Mucosa of descending colon (tissue), 3 donors: ENCODE measurements at regions not wholly inside any gene's neighbourhood (a gene's known extent, or its start where the extent isn't known, plus 50 kb on each side); places are given as distances from the start of the nearest gene placed in this dataset.
A peak's percentile ranks its signal among the peaks of the same experiment; 100 is the strongest.
"Not testable (repeated sequence)": the region's sequence is repeated elsewhere in the genome, so short reads cannot be mapped to it uniquely, and the experiment has no call there.

Experiments
- ATAC-seq: fragments of 200-7000 bp; cut with Tn5 transposase; one replicate; pipeline ENCODE4 v1.9.1; 2020; ENCODE audit warnings: mild to moderate bottlenecking, moderate library complexity
- DNase-seq, 3 donors: peaks; one replicate each; pipeline ENCODE4 v3.0.0-alpha.2; 2020
- H3K36me3 ChIP-seq: fragments of 200-600 bp; one replicate; pipeline ENCODE4 v1.8.0; 2021; ENCODE audit warnings: low read depth, mild to moderate bottlenecking
- H3K4me1 ChIP-seq: fragments of 200-600 bp; one replicate; pipeline ENCODE4 v1.8.0; 2021; ENCODE audit warnings: low read depth, mild to moderate bottlenecking
- H3K4me3 ChIP-seq: fragments of 200-600 bp; one replicate; pipeline ENCODE4 v1.8.0; 2021; ENCODE audit warnings: mild to moderate bottlenecking
- H3K9me3 ChIP-seq: fragments of 200-600 bp; one replicate; pipeline ENCODE4 v1.8.0; 2021; ENCODE audit warnings: mild to moderate bottlenecking
- intact Hi-C, 2 donors: fragments of 100-400 bp; cut with DNase I in 1 of 2; cut with micrococcal nuclease in 1 of 2; formaldehyde crosslinking; loops; one replicate each; pipeline versions ENCODE4 v1.11.0 to v1.11.1; 2022; cut with DNase I, micrococcal nuclease
- TF ChIP-seq, protein P1 (sequence below): fragments of 200-600 bp; IDR thresholded peaks from one replicate; pipeline ENCODE4 v1.8.0; 2022; ENCODE audit warnings: antibody characterized with exemption, mild to moderate bottlenecking
- donor health status: DM: no; HTN: no; CAD: no; lungs with moderate emphysema.
- donor health status: DM: no; HTN: no; CAD: no.
- donor health status: DM: no; HTN: yes; CAD: no.

DNA sequence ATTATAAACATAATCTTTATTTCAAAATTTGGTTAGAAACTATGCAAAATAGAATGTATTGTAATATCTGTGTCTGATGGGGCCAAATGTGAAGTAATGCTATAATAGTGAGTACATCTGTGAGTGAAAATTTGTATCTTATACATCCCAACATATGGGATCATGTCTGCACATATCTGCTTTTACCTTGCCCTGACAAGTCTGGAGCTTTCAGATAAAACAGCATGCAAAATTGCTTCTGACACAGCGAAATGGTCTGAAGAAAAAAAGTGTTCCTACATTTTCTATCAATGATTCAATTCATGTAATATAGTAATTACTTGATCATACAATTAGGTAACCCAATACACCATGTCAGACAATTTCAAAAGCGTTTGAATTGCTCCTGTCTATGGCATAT lies 58.1 kb upstream of the P3H2 start:
- no peaks in the 10 kb centered on the region for H3K4me1 ChIP-seq
- no peaks in the 10 kb centered on the region for H3K9me3 ChIP-seq
- no peaks in the 10 kb centered on the region for H3K36me3 ChIP-seq
- TF ChIP-seq, protein P1, sequence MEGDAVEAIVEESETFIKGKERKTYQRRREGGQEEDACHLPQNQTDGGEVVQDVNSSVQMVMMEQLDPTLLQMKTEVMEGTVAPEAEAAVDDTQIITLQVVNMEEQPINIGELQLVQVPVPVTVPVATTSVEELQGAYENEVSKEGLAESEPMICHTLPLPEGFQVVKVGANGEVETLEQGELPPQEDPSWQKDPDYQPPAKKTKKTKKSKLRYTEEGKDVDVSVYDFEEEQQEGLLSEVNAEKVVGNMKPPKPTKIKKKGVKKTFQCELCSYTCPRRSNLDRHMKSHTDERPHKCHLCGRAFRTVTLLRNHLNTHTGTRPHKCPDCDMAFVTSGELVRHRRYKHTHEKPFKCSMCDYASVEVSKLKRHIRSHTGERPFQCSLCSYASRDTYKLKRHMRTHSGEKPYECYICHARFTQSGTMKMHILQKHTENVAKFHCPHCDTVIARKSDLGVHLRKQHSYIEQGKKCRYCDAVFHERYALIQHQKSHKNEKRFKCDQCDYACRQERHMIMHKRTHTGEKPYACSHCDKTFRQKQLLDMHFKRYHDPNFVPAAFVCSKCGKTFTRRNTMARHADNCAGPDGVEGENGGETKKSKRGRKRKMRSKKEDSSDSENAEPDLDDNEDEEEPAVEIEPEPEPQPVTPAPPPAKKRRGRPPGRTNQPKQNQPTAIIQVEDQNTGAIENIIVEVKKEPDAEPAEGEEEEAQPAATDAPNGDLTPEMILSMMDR: no peak
- DNase-seq: no peak
- no peak for ATAC-seq
- H3K4me3 ChIP-seq: no peak overlapping the region
- intact Hi-C loops: no loop called here

DNA sequence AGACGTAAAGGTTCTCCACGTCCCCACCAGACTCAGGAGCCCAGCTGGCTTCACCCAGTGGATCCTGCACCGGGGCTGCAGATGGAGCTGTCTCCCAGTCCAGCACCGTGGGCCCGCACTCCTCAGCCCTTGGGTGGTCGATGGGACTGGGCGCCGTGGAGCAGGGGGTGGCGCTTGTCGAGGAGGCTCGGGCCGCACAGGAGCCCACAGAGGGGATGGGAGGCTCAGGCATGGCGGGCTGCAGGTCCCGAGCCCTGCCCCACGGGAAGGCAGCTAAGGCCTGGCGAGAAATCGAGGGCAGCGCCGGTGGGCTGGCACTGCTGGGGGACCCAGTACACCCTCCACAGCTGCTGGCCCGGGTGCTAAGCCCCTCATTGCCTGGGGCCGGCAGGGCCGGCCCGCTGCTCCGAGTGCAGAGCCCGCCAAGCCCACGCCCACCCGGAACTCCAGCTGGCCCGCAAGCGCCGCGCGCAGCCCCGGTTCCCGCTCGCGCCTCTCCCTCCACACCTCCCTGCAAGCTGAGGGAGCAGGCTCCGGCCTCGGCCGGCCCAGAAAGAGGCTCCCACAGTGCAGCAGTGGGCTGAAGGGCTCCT lies 56.3 kb upstream of the P3H2 start:
- DNase-seq, H3K36me3 ChIP-seq, ATAC-seq, H3K4me3 ChIP-seq, H3K9me3 ChIP-seq, H3K4me1 ChIP-seq, intact Hi-C loops: not testable (repeated sequence)

DNA sequence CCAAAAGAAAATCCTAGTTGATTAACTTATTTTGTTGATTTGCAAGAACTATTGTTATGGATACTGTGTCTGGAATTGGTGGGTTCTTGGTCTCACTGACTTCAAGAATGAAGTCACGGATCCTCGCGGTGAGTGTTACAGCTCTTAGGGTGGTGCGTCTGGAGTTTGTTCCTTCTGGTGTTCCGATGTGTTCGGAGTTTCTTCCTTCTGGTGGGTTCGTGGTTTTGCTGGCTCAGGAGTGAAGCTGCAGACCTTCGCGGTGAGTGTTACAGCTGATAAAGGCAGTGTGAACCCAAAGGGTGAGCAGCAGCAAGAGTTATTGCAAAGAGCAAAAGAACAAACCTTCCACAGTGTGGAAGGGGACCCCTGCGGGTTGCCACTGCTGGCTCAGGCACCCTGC lies 55.4 kb upstream of the P3H2 start:
- H3K36me3 ChIP-seq, H3K4me3 ChIP-seq, H3K4me1 ChIP-seq, H3K9me3 ChIP-seq, intact Hi-C loops, DNase-seq, ATAC-seq: not testable (repeated sequence)

DNA sequence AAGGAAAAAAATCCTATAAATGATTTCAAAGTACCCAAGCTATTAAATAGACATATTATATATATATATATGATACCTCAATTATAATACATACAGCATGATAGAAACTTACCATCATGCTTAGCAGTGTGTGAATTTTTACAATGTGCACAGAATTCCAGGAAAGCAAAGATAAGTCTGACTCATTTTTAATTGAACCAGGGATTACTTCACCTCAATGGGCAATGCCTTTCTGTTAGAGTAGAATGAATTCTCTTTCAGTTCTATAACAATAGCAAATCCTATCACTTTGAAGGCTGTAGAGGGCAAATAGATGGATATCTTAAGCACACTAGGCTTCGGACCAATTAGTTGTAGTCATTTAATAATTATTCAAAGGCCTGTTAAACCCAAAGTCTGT lies 54.8 kb upstream of the P3H2 start:
- H3K36me3 ChIP-seq: no peaks in the 10 kb centered on the region
- intact Hi-C loops: no loop called here
- H3K9me3 ChIP-seq: no peaks in the 10 kb centered on the region
- ATAC-seq (peak; percentile 87), DNase-seq (no peak)
- H3K4me1 ChIP-seq: no peaks in the 10 kb centered on the region
- TF ChIP-seq, protein P1: no peak
- H3K4me3 ChIP-seq: no peak overlapping the region

DNA sequence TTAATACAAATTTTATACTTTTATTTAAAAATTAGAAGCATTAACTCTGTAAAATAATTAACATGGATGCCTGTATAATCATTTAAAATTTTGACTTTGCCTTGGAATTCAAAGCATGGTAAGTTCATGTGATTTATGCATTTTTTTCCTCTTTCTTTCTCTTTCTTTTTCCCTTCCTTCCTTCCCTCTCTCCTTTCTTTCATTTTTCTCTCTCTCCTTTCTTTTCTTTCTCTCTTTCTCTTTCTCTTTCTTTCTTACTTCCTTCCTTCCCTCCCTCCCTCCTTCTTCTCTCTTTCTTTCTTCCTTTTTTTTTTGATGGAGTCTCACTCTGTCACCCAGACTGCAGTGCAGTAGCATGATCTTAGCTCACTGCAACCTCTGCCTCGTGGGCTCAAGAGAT lies 53.8 kb upstream of the P3H2 start:
- intact Hi-C loops: no loop called here
- no peaks in the 10 kb centered on the region for H3K36me3 ChIP-seq
- no peaks in the 10 kb centered on the region for H3K9me3 ChIP-seq
- ATAC-seq (no peak), DNase-seq (no peak)
- TF ChIP-seq, protein P1: no peak
- no peak overlapping the region for H3K4me3 ChIP-seq
- H3K4me1 ChIP-seq: no peaks in the 10 kb centered on the region

DNA sequence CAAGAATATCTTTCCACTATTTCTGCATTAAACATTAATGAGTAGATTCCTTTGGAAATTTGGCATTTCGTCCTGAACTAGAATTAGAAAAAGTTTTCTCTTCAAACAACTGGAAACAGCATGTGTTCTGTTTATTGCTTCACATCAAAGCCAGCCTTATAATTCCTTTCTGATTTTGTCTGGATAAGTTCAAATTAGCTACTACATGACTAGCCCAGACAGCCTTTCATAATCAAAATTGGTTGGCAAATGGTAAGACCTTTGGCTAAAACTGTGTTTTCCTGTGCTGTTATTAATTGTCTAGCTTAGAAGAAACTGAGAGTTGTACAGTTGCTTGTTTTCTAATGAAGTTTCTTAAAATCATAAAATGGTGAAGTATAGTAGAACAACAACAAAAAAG lies 52.7 kb upstream of the P3H2 start:
- TF ChIP-seq, protein P1: no peak
- Histone ChIP-seq H3K4me1 (no peaks in the 10 kb centered on the region), H3K36me3 (no peaks in the 10 kb centered on the region), H3K4me3 (no peak overlapping the region), H3K9me3 (no peaks in the 10 kb centered on the region)
- ATAC-seq: no peak
- DNase-seq: no peak
- intact Hi-C loops: no loop called here

DNA sequence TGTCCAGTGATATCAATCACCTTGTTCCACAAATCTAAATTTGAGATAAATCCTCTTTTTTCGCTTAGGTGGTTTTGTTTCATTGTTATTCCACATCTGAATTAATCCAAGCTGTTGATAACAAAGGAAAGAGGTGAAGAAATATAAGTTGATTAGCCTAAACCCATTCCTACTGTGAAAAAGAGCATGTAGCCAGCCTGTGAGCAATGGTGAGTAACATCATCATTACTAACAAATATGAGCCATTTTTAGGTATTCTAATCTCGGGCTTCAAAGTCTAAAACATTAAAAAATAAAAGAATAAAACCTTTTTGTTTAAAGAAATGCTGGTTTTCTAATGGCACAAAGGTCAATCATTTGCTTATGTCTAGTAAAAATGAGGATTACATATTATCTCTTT lies 52.1 kb upstream of the P3H2 start:
- Histone ChIP-seq H3K9me3 (no peaks in the 10 kb centered on the region), H3K36me3 (no peaks in the 10 kb centered on the region), H3K4me1 (no peaks in the 10 kb centered on the region), H3K4me3 (no peak overlapping the region)
- intact Hi-C loops: no loop called here
- ATAC-seq: no peak
- DNase-seq: no peak
- TF ChIP-seq, protein P1: no peak
